Fibroblast of lung (primary cell): ENCODE measurements at regions not wholly inside any gene's neighbourhood (a gene's known extent, or its start where the extent isn't known, plus 50 kb on each side); places are given as distances from the start of the nearest gene placed in this dataset.
A peak's percentile ranks its signal among the peaks of the same experiment; 100 is the strongest.
"Not testable (repeated sequence)": the region's sequence is repeated elsewhere in the genome, so short reads cannot be mapped to it uniquely, and the experiment has no call there.

Experiments used
- DNase-seq, 2 donors: peaks; one replicate each; pipeline versions ENCODE4 v3.0.0 to v3.0.0-alpha.2; 2010; ENCODE audit warnings: low read depth in 2 of 2
- H2AFZ ChIP-seq: 2 replicates; pipeline ENCODE4 v1.5.1; 2012; ENCODE audit warnings: low read length, control low read depth, inconsistent platforms
- H3K27ac ChIP-seq: 2 replicates; pipeline ENCODE4 v1.5.1; 2011; ENCODE audit warnings: low read length, control low read depth; ENCODE audit not compliant: insufficient read depth
- H3K27me3 ChIP-seq: 2 replicates; pipeline ENCODE4 v1.5.1; 2011; ENCODE audit warnings: mild to moderate bottlenecking, low read length; ENCODE audit not compliant: control insufficient read depth, insufficient read depth
- H3K36me3 ChIP-seq: 2 replicates; pipeline ENCODE4 v1.5.1; 2011; ENCODE audit warnings: low read length; ENCODE audit not compliant: control insufficient read depth, insufficient read depth
- H3K4me1 ChIP-seq: 2 replicates; pipeline ENCODE4 v1.5.1; 2011; ENCODE audit warnings: low read length; ENCODE audit not compliant: control insufficient read depth, insufficient read depth; ENCODE audit errors: extremely low read depth
- H3K4me2 ChIP-seq: 2 replicates; pipeline ENCODE4 v1.5.1; 2011; ENCODE audit warnings: low read length, control low read depth; ENCODE audit not compliant: insufficient read depth; ENCODE audit errors: extremely low read depth
- H3K4me3 ChIP-seq, 4 experiments: fragments of 200-600 bp in 1 of 4; sonication (generic) in 1 of 4; replicated peaks in 1 of 4; 2 replicates each; pipeline ENCODE4 v1.5.1; 2011 to 2016; ENCODE audit warnings: low read length in 4 of 4, low read depth in 3 of 4, mild to moderate bottlenecking in 3 of 4, control low read depth in 2 of 4, inconsistent platforms in 1 of 4, mixed read lengths in 1 of 4; ENCODE audit not compliant: insufficient read depth in 1 of 4; ENCODE audit errors: control extremely low read depth in 1 of 4
- H3K79me2 ChIP-seq: 2 replicates; pipeline ENCODE4 v1.5.1; 2012; ENCODE audit warnings: mild to moderate bottlenecking, low read length, inconsistent platforms; ENCODE audit not compliant: control insufficient read depth, insufficient read depth
- H3K9ac ChIP-seq: 2 replicates; pipeline ENCODE4 v1.5.1; 2011; ENCODE audit warnings: mild to moderate bottlenecking, low read length, control low read depth; ENCODE audit not compliant: insufficient read depth
- H3K9me3 ChIP-seq: 2 replicates; pipeline ENCODE4 v1.5.1; 2012; ENCODE audit warnings: low read depth, low read length; ENCODE audit not compliant: control insufficient read depth, insufficient read depth
- H4K20me1 ChIP-seq: 2 replicates; pipeline ENCODE4 v1.5.1; 2011; ENCODE audit warnings: low read length; ENCODE audit not compliant: control insufficient read depth, insufficient read depth; ENCODE audit errors: extremely low read depth
- EZH2 ChIP-seq: IDR thresholded peaks from 2 replicates; pipeline ENCODE4 v1.5.1; 2012; ENCODE audit warnings: low read length, control low read depth, mild to moderate bottlenecking; ENCODE audit errors: missing control alignments
- TF ChIP-seq, protein P1 (sequence below), 2 donors: IDR thresholded peaks in 1 of 2; conservative IDR thresholded peaks in 1 of 2; 1 replicate in 1 of 2; 2 replicates in 1 of 2; pipeline ENCODE4 v1.5.1; 2011 to 2012; ENCODE audit warnings: low read length in 2 of 2, control low read depth in 1 of 2, inconsistent platforms in 1 of 2, low read depth in 1 of 2, mild to moderate bottlenecking in 1 of 2

DNA sequence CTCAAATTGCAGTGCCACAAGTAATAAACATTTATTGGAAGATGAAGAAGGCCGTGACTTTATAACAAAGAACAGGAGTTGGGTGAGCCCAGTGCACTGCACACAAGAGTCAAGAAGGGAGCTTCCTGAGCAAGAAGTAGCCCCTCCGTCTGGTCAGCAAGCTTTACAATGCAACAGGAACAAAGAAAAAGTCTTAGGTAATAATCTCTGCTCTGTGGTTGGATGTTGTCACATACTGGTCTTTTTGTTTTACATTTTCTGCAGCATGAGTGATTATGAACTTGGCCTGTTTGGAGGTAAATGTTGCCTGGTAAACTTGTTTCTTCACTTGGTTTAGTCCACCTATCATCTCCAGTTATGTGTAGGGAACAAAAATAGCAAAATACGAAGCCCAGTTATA lies 157.2 kb downstream of the KDM5D start:
- Histone ChIP-seq H3K4me2 (no peak overlapping the region), H3K79me2 (no peaks in the 10 kb centered on the region), H2AFZ (no peak overlapping the region), H3K4me1 (no peaks in the 10 kb centered on the region), H3K4me3 (peak overlapping the region in 1 of 4 experiments; percentile 17), H3K9ac (no peak overlapping the region), H3K27me3 (no peaks in the 10 kb centered on the region), H3K36me3 (no peaks in the 10 kb centered on the region), H3K9me3 (no peaks in the 10 kb centered on the region), H4K20me1 (no peaks in the 10 kb centered on the region), H3K27ac (no peak overlapping the region)
- DNase-seq, result no peak
- TF ChIP-seq, protein P1, sequence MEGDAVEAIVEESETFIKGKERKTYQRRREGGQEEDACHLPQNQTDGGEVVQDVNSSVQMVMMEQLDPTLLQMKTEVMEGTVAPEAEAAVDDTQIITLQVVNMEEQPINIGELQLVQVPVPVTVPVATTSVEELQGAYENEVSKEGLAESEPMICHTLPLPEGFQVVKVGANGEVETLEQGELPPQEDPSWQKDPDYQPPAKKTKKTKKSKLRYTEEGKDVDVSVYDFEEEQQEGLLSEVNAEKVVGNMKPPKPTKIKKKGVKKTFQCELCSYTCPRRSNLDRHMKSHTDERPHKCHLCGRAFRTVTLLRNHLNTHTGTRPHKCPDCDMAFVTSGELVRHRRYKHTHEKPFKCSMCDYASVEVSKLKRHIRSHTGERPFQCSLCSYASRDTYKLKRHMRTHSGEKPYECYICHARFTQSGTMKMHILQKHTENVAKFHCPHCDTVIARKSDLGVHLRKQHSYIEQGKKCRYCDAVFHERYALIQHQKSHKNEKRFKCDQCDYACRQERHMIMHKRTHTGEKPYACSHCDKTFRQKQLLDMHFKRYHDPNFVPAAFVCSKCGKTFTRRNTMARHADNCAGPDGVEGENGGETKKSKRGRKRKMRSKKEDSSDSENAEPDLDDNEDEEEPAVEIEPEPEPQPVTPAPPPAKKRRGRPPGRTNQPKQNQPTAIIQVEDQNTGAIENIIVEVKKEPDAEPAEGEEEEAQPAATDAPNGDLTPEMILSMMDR (conservative IDR thresholded peaks at IDR 0.05 in 1 of 2, IDR thresholded peaks at IDR 0.05 in 1 of 2; ENCODE audit: low read depth in 1 of 2, low read length in 2 of 2), result no peak
- TF ChIP-seq EZH2, result no peak

DNA sequence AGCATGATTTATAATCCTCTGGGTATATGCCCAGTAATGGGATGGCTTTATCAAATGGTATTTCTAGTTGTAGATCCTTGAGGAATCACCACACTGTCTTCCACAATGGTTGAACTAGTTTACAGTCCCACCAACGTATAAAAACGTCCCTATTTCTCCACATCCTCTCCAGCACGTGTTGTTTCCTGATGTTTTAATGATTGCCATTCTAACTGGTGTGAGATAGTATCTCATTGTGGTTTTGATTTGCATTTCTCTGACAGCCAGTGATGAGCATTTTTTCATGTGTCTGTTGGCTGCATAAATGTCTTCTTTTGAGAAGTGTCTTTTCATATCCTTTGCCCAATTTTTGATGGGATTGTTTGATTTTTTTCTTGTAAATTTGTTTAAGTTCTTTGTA lies 163.5 kb downstream of the KDM5D start:
- DNase-seq, H3K79me2 ChIP-seq, H4K20me1 ChIP-seq, H3K36me3 ChIP-seq, H3K9me3 ChIP-seq, H3K27me3 ChIP-seq, H3K9ac ChIP-seq, H3K4me1 ChIP-seq, H3K4me3 ChIP-seq, H3K27ac ChIP-seq, H2AFZ ChIP-seq, H3K4me2 ChIP-seq: not testable (repeated sequence)

DNA sequence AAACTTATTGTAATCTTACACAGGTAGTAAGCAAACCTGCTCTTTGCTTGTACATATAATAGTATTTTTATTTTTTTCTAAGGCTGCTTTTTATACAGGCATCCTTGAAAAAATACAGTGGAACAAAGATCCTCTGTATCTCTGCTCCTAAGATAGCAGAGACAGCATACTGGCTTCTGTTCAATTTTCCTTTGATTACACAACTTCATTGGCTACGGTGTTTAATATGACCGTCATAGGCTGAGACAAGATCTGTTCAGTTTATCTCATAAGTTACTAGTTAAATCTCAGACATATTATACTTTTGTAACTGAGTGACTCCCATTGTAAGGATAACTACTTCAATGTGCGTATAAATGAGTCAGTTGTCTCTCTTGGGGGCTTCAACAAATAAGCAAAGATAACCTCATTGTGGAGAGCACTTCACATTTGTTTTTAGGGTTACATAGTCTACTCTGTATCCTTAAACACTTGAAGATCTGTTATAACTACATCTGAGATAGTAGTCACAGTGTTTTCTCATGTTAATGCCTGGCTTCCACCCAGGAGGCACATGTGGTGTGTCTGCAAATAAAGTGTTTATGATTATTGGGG lies 166.1 kb downstream of the KDM5D start:
- Histone ChIP-seq H3K9me3 (no peaks in the 10 kb centered on the region), H3K4me3 (no peak overlapping the region), H3K79me2 (no peaks in the 10 kb centered on the region), H3K4me2 (no peak overlapping the region), H3K27me3 (no peaks in the 10 kb centered on the region), H3K4me1 (no peaks in the 10 kb centered on the region), H4K20me1 (no peaks in the 10 kb centered on the region), H3K9ac (no peak overlapping the region), H3K27ac (no peak overlapping the region), H2AFZ (no peak overlapping the region), H3K36me3 (no peaks in the 10 kb centered on the region)
- no peak for TF ChIP-seq EZH2
- TF ChIP-seq, protein P1 (conservative IDR thresholded peaks at IDR 0.05 in 1 of 2, IDR thresholded peaks at IDR 0.05 in 1 of 2; ENCODE audit: low read depth in 1 of 2, low read length in 2 of 2), result no peak
- DNase-seq, result peak in 1 of 2 donors; percentile 27
